ENCODE measurements at regions not wholly inside any gene's neighbourhood (a gene's known extent, or its start where the extent isn't known, plus 50 kb on each side); places are given as distances from the start of the nearest gene placed in this dataset.
"Not testable (repeated sequence)": the region's sequence is repeated elsewhere in the genome, so short reads cannot be mapped to it uniquely, and the experiment has no call there.

DNA sequence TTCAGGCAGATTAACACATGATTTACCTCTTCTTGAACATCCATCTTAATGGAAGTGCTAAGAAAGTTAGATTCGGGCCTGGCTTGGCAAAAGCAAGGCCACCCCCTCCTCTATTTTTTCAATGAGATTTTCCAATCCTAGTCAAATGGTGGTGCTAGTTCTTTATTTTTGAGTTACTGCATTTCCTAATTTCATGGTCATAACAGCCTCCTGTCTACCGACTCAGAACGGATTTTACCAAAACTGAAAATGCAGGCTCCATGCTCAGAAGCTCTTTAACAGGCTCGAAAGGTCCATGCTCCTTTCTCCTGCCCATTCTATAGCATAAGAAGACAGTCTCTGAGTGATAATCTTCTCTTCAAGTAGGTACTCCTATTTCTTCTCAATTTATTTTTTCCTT is 117.2 kb upstream of the ESR1 start:
- no peaks in the 10 kb centered on the region for H3K36me3 Mint-ChIP-seq (ENCODE audit: insufficient read depth)
- ATAC-seq (replicated peaks) (peak; percentile 31), DNase-seq (no peak)
- H3K4me1 Mint-ChIP-seq (ENCODE audit: low read depth in 2 of 2), result peaks cover 9 to 23% of the 10 kb centered on the region in 2 donors
- H3K9me3 Mint-ChIP-seq, result no peaks in the 10 kb centered on the region
- H3K27ac Mint-ChIP-seq, result peak overlapping the region; percentile 84 to 91
- H3K27me3 Mint-ChIP-seq, result no peaks in the 10 kb centered on the region
- H3K4me3 Mint-ChIP-seq, result peak overlapping the region; percentile 75 to 80

DNA sequence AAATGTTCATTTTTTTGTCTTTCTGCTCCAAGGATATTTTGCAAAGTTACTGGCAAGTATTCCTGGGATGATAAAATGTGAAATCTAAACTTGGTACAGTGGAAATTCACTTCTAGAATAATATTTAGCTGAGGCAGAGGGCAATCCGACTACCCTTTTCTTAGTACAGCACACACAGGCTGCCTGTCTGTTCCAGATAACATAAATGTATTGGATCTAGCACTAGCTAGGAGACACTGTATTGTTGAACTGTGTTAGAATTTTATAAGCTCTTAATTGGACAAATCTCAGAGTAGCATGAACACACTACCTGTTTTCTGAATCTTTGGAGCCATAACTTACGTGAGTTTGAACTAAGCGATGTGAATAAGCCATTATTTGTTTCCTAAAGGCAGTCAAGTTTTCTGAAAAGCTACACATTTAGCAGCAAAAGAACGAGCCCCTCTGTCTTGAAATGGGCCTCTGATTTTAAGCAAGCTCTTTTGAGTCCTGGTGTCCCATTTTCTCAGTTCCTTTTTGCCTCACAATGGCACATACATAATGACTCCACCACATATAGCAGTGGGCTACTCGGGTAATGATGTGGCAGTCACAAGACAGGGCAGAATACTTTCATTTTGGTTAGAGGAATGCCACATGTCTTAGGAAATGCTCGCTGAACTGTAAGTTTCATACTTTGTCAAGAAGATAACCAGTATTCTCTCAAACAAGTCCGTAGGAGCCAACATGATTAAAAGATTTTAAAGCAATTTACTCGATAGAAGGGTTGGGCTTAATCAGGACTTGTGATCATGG is 116.5 kb upstream of the ESR1 start:
- ATAC-seq (replicated peaks), result peak; percentile 89
- H3K4me3 Mint-ChIP-seq, result peak overlapping the region; percentile 75 to 80
- H3K27ac Mint-ChIP-seq, result peak overlapping the region; percentile 84 to 91
- H3K27me3 Mint-ChIP-seq, result no peaks in the 10 kb centered on the region
- no peaks in the 10 kb centered on the region for H3K36me3 Mint-ChIP-seq (ENCODE audit: insufficient read depth)
- H3K4me1 Mint-ChIP-seq (ENCODE audit: low read depth in 2 of 2), result peaks cover 9 to 23% of the 10 kb centered on the region in 2 donors
- no peaks in the 10 kb centered on the region for H3K9me3 Mint-ChIP-seq
- peak in 2 of 3 experiments; percentile 3 to 6 for DNase-seq

DNA sequence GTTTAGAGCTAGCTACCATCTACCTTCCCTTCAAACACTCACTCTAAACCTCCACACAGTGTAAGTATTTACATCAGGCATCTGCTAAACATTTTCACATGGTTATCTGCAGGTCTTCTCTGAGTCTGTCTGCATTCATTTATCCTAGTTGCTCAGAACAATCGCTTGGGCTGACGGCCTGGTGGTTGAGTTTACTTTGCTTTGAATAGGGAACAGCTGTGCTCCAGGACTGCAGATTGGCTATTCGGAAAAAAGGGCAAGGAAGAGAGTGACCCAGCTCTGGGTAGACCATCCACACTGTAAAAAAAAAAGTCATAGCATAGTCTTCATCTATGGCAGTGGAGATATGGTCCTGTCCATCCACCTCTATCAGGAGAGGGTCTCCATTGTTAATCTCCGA is 115.3 kb upstream of the ESR1 start:
- no peaks in the 10 kb centered on the region for H3K27me3 Mint-ChIP-seq
- no peak for ATAC-seq (replicated peaks)
- no peak overlapping the region for H3K27ac Mint-ChIP-seq
- DNase-seq, result no peak
- H3K4me1 Mint-ChIP-seq (ENCODE audit: low read depth in 2 of 2), result peaks cover 9 to 23% of the 10 kb centered on the region in 2 donors
- no peaks in the 10 kb centered on the region for H3K36me3 Mint-ChIP-seq (ENCODE audit: insufficient read depth)
- H3K4me3 Mint-ChIP-seq, result peak overlapping the region in 1 of 2 donors; percentile 18
- no peaks in the 10 kb centered on the region for H3K9me3 Mint-ChIP-seq

DNA sequence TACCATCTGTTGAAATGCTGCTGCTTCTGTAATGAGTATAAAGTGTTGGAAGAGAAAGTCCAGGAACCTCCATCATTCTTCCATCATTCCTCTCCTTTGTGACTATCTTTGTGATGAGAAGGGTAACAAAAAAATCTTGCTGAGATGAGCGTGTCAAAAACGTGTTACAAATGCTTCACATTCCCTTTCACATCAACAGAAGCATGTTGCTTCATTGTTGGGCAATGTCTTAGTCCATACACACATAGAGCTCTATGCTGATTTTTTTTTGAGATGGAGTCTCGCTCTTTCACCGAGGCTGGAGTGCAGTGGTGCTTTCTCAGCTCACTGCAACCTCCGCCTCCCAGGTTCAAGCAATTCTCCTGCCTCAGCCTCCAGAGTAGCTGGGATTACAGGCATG is 114.1 kb upstream of the ESR1 start:
- Mint-ChIP-seq H3K27me3 (no peaks in the 10 kb centered on the region), H3K9me3 (no peaks in the 10 kb centered on the region), H3K36me3 (ENCODE audit: insufficient read depth) (no peaks in the 10 kb centered on the region), H3K4me1 (ENCODE audit: low read depth in 2 of 2) (peaks cover 9 to 23% of the 10 kb centered on the region in 2 donors), H3K4me3 (no peak overlapping the region), H3K27ac (no peak overlapping the region)
- DNase-seq, result no peak
- ATAC-seq (replicated peaks), result no peak

DNA sequence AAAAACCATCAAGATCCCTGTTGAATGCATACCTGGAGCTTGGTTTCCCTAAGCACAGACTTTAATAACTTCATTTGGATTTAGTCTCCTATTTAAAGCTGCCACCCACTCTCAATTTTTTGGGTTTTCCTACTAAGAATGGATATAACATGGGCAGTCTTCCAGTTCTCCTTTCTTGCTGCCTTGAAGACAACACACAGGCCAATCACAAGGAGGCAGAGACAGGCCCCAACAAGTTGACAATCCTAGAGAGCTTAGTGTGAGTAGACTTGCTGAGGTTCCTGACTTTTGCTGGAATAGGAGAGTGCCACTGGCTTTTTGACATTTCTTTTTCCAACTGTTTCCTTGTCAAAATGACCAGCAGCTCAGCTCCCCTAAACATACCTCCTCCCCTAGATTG is 112.3 kb upstream of the ESR1 start:
- no peaks in the 10 kb centered on the region for H3K27me3 Mint-ChIP-seq
- no peaks in the 10 kb centered on the region for H3K36me3 Mint-ChIP-seq (ENCODE audit: insufficient read depth)
- no peak overlapping the region for H3K27ac Mint-ChIP-seq
- H3K4me3 Mint-ChIP-seq, result no peak overlapping the region
- no peak for DNase-seq
- peaks cover 9 to 20% of the 10 kb centered on the region in 2 donors for H3K4me1 Mint-ChIP-seq (ENCODE audit: low read depth in 2 of 2)
- no peaks in the 10 kb centered on the region for H3K9me3 Mint-ChIP-seq
- ATAC-seq (replicated peaks), result no peak

DNA sequence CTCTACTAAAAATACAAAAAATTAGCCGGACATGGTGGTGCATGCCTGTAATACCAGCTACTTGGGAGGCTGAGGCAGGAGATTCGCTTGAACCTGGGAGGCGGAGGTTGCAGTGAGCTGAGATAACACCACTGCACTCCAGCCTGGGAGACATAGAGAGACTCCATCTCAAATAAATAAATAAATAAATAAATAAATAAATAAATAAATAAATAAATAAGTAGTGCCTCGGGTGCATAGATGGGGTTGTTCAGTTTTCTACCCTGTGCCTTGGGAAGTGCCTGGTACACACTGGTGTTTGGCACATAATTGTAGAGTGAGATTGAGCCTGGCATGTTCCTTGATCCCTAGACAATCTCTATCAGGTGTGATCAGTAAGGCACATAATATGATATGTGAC is 111.2 kb upstream of the ESR1 start:
- H3K4me1 Mint-ChIP-seq (ENCODE audit: low read depth in 2 of 2); H3K27ac Mint-ChIP-seq; H3K27me3 Mint-ChIP-seq; ATAC-seq (replicated peaks); H3K36me3 Mint-ChIP-seq (ENCODE audit: insufficient read depth); DNase-seq; H3K4me3 Mint-ChIP-seq; H3K9me3 Mint-ChIP-seq: not testable (repeated sequence)

DNA sequence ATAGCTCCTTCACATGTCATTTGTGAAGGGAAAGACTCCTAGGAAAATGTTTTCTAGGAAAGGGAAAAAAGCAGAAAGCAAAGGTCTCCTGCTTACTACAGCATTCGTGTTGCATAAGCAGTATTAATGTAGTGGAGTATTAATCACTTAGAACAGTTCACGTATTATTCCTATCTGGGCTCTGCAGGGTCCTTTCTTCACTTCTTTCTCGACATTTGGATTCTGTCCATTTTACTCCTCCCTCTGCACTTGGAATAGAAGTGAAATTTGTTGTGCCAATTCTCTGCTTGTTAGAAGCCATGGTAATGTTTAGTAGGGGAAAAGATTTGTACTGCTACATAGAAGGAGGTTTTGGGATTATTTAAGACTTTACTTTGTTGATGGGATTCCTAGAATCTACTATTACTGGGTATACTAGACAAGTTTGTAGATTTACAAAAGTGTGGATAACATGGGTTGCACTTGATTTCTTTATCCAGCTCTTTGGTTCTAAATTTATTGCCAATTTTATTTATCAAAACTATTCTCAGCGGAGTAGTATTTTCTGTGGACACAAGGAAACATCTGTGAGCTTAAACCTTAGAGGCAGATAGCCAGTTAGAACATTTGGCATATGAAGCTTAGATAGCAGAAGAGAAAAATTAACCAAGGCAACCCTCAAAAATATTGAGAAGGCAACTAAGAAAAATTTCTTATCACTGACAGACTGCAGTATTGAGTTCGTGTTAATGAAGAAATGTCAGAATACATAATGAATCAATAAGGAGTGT is 108.4 kb upstream of the ESR1 start:
- DNase-seq, result no peak
- H3K4me1 Mint-ChIP-seq (ENCODE audit: low read depth in 2 of 2), result peaks cover 6 to 13% of the 10 kb centered on the region in 2 donors
- H3K27ac Mint-ChIP-seq, result no peak overlapping the region

DNA sequence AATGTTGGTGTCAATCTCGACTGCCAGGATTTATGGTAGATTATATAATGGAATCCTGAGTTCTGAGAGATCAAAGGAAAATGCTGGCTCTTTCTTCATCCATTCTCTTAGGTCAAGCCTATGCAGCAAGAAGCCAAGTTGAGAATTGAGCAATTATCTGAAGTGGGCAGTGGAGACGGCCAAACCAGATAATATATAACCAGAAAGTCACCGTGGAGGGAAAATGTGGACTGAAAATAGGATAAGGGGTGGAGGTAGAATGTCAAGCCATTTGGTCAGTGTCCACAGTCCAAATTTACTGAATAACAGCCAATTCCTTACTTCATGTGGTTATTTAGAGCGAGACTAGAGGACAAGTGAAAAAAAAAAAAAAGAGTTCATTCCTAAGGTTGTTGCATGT is 107.8 kb upstream of the ESR1 start:
- H3K27me3 Mint-ChIP-seq, result no peaks in the 10 kb centered on the region
- no peaks in the 10 kb centered on the region for H3K36me3 Mint-ChIP-seq (ENCODE audit: insufficient read depth)
- H3K27ac Mint-ChIP-seq, result no peak overlapping the region
- peaks cover 6 to 13% of the 10 kb centered on the region in 2 donors for H3K4me1 Mint-ChIP-seq (ENCODE audit: low read depth in 2 of 2)
- no peak for DNase-seq
- ATAC-seq (replicated peaks), result no peak
- H3K9me3 Mint-ChIP-seq, result no peaks in the 10 kb centered on the region
- H3K4me3 Mint-ChIP-seq, result no peak overlapping the region

More for the DNA sequence above, 108.4 kb upstream of the ESR1 start:
- Mint-ChIP-seq H3K4me3 (no peak overlapping the region), H3K36me3 (ENCODE audit: insufficient read depth) (no peaks in the 10 kb centered on the region), H3K27me3 (no peaks in the 10 kb centered on the region), H3K9me3 (no peaks in the 10 kb centered on the region)
- no peak for ATAC-seq (replicated peaks)

DNA sequence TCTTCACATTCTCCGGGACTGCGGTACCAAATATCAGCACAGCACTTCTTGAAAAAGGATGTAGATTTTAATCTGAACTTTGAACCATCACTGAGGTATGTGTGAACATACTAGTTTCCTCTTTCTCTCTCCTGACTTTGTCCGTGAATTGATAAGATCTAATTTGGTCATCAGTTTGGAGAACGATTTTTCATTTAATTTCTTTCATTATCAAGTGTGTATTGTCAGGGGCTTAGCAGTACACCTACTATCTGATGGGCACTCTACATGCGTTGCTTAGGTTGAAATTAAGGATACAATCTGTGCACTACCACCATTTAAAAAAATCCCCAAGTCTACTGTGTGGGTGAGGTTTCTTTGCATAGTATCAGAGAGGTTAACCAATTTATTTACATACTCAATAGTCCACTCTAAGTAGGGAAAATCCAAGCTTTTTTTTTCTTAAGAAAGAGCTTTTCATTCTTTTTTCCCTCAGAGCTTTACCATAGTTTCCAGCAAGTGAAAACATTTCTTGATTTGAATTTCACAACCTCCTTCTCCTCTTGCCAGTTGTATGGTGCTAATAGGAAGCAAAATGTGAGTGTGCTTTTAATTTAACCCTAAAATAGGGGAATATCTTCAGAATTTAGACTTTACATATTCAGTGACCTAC is 105.4 kb upstream of the ESR1 start:
- ATAC-seq (replicated peaks) (peak; percentile 61), DNase-seq (no peak)
- Mint-ChIP-seq H3K4me1 (ENCODE audit: low read depth in 2 of 2) (peaks cover 6 to 13% of the 10 kb centered on the region in 2 donors), H3K27me3 (no peaks in the 10 kb centered on the region), H3K36me3 (ENCODE audit: insufficient read depth) (no peaks in the 10 kb centered on the region), H3K9me3 (no peaks in the 10 kb centered on the region), H3K27ac (peak overlapping the region; percentile 38 to 54), H3K4me3 (peak overlapping the region in 1 of 2 donors; percentile 41)

DNA sequence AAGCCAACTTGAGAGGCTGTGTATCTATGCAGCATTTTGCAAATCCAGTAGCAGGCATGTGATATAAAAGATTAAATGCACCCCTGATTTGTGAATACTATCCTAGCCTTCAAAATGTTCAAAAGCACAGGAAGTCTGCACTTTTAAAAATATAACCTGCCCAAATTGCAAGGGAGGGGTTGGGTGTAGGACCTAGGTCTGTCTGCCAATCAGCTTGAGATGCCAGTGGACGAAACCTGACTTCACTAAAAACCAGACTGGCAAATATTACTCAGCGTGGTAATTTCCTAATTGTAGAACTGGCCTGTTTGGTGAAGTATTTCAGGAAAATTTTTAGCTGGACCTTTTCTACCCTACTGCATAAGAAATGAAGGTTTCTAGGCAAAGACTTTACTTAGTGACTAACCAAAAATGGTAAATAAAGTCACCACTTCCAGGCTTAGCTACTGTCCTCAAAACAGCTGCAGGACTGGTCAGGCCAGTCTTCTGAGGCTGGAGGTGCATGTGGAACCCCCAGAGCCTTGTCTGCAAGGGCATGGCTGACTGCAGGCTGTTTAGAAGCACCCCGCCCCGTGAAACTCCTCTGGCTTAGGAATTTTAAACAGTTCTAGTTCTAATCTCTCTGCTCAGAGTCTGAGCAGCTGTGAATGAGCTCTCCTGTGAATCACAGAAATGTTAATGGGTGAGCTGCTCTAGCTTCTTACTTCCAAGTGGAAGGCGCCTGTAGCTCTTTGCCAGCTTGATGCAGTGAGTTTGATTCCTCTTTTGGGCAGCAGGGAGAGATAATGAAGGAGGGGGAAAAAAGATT is 104.4 kb upstream of the ESR1 start:
- peaks cover 6 to 13% of the 10 kb centered on the region in 2 donors for H3K4me1 Mint-ChIP-seq (ENCODE audit: low read depth in 2 of 2)
- DNase-seq (no peak), ATAC-seq (replicated peaks) (no peak)
- H3K27me3 Mint-ChIP-seq, result no peaks in the 10 kb centered on the region
- no peaks in the 10 kb centered on the region for H3K36me3 Mint-ChIP-seq (ENCODE audit: insufficient read depth)
- H3K4me3 Mint-ChIP-seq, result no peak overlapping the region
- H3K9me3 Mint-ChIP-seq, result no peaks in the 10 kb centered on the region
- no peak overlapping the region for H3K27ac Mint-ChIP-seq

DNA sequence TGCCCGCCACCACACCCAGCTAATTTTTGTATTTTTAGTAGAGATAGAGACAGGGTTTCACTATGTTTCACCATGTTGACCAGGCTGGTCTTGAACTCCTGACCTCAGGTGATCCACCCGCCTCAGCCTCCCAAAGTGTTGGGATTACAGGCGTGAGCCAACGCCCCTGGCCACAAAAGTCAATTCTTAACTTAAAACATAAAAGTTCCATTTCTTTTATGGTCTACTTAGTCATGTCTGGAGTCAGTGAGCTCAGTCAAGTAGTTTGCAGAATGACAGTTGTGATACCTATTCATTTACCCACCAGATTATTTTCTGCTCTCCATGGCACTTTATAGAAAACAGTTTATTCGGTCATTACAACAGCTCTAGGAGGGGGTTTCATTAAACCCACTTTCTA is 103.1 kb upstream of the ESR1 start:
- Mint-ChIP-seq H3K36me3 (ENCODE audit: insufficient read depth) (no peaks in the 10 kb centered on the region), H3K4me1 (ENCODE audit: low read depth in 2 of 2) (peaks cover 6 to 13% of the 10 kb centered on the region in 2 donors), H3K27ac (no peak overlapping the region), H3K27me3 (no peaks in the 10 kb centered on the region), H3K4me3 (no peak overlapping the region), H3K9me3 (no peaks in the 10 kb centered on the region)
- DNase-seq (no peak), ATAC-seq (replicated peaks) (no peak)

DNA sequence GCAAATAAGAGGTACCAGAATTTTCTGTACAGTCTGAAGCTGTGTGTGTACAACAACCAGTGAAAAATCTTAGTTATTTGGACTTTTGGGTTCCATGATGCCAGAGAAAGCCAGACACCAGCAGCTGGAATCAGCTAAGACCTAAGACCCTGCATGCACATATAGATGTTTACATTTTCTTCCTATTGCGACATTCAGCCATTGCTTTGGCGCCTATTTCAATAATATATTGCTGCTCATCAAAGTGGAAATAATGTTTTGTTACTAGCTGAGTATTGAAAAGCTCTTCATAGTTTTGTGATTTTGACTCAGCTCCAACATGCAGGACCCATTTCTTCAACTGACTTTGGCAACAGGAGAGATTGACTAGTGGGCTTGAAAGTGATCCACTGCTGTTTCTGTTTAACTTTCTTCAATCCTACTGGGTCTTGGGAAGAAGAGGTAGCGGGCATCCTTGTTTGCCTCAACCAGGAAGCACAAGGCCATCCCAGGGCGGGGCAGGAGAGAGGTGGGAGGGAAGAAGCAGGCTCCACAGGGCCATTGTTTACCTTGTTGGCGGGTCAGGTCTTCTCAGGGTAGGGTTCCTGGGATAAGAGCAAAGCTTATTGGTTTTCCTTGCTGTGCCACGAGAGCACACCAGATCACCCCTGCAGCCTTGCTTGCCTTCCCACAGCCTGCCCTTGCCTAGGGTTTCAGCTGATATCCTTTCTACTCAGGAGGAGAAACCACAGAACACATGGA is 101.3 kb upstream of the ESR1 start:
- no peak for ATAC-seq (replicated peaks)
- no peak overlapping the region for H3K27ac Mint-ChIP-seq
- H3K36me3 Mint-ChIP-seq (ENCODE audit: insufficient read depth), result no peaks in the 10 kb centered on the region
- H3K4me1 Mint-ChIP-seq (ENCODE audit: low read depth in 2 of 2), result peaks cover 6 to 13% of the 10 kb centered on the region in 2 donors
- no peak for DNase-seq
- no peaks in the 10 kb centered on the region for H3K9me3 Mint-ChIP-seq
- no peaks in the 10 kb centered on the region for H3K27me3 Mint-ChIP-seq
- no peak overlapping the region for H3K4me3 Mint-ChIP-seq
